HCT116 (cell line): ENCODE measurements at regions not wholly inside any gene's neighbourhood (a gene's known extent, or its start where the extent isn't known, plus 50 kb on each side); places are given as distances from the start of the nearest gene placed in this dataset.

Source experiments
- ATAC-seq: fragments of 200-7000 bp; cut with Tn5 transposase; 2 replicates; pipeline ENCODE4 v1.9.1; 2020; ENCODE audit warnings: mild to moderate bottlenecking, moderate library complexity
- BruUV-seq: library from RNA; stranded (reverse); fragments of 400-500 nt; replicated peaks from 2 replicates; lab custom pipeline; 2021; lab: Mats Ljungman, UMichigan
- CTCF ChIA-PET: fragments of 300-600 bp; sonication (Branson Sonifier 250); formaldehyde crosslinking; loops from one replicate; lab custom pipeline; 2021; ENCODE audit warnings: antibody characterized with exemption; lab: Charles Lee
- POLR2A ChIA-PET: fragments of 300-600, 350-600 bp; sonication (Branson Sonifier 250); formaldehyde crosslinking; loops from one replicate; lab custom pipeline; 2021; ENCODE audit warnings: antibody characterized with exemption; lab: Charles Lee
- RAD21 ChIA-PET, 2 experiments: fragments of 300-600 bp; sonication (Branson Sonifier 250); formaldehyde crosslinking; loops; one replicate each; lab custom pipeline; 2023; ENCODE audit warnings: low total read pairs in 2 of 2; ENCODE audit not compliant: uncharacterized antibody in 2 of 2, unreplicated experiment in 2 of 2, low non-redundant PET in 1 of 2; lab: Charles Lee
- DNase-seq: peaks from one replicate; pipeline ENCODE4 v3.0.0-alpha.2; 2010; ENCODE audit warnings: low read depth, low spot score
- H2AFZ ChIP-seq: fragments of 200-600 bp; shearing (Covaris generic), sonication (generic); 2 replicates; pipeline ENCODE4 v1.6.1; 2017; ENCODE audit warnings: low read depth, mixed run types, mixed read lengths, antibody characterized with exemption, low read length; ENCODE audit not compliant: poor library complexity, severe bottlenecking
- H3K27ac ChIP-seq: 2 replicates; pipeline ENCODE4 v1.5.1; 2012; ENCODE audit warnings: low read depth, low read length
- H3K27me3 ChIP-seq: fragments of 200-600 bp; sonication (generic); 2 replicates; pipeline ENCODE4 v1.6.1; 2016; ENCODE audit warnings: mixed run types, low read length, mixed read lengths; ENCODE audit not compliant: insufficient read depth
- H3K36me3 ChIP-seq, 2 experiments: fragments of 200-500 bp in 1 of 2; fragments of 200-600 bp in 1 of 2; sonication (Bioruptor generic) in 1 of 2; sonication (generic) in 1 of 2; 2 replicates each; pipeline versions ENCODE4 v1.5.1 to v1.6.1; 2014 to 2016; ENCODE audit warnings: low read length in 2 of 2, inconsistent platforms in 1 of 2, mixed read lengths in 1 of 2, mixed run types in 1 of 2; ENCODE audit not compliant: insufficient read depth in 2 of 2, control insufficient read depth in 1 of 2
- H3K4me1 ChIP-seq, 2 experiments: fragments of 200-600 bp in 1 of 2; sonication (generic) in 1 of 2; 2 replicates each; pipeline versions ENCODE4 v1.5.1 to v1.6.1; 2012 to 2017; ENCODE audit warnings: low read length in 2 of 2, inconsistent platforms in 1 of 2, mild to moderate bottlenecking in 1 of 2, mixed read lengths in 1 of 2, mixed run types in 1 of 2, moderate library complexity in 1 of 2; ENCODE audit not compliant: insufficient read depth in 2 of 2, control insufficient read depth in 1 of 2
- H3K4me2 ChIP-seq: fragments of 200-600 bp; sonication (generic); 2 replicates; pipeline ENCODE4 v1.6.1; 2017; ENCODE audit warnings: mixed run types, low read length, mixed read lengths
- H3K4me3 ChIP-seq, 2 experiments: fragments of 200-600 bp in 1 of 2; sonication (generic) in 1 of 2; replicated peaks in 1 of 2; 2 replicates each; pipeline ENCODE4 v1.5.1; 2011 to 2016; ENCODE audit warnings: low read length in 2 of 2, control low read depth in 1 of 2, low read depth in 1 of 2, mild to moderate bottlenecking in 1 of 2, mixed read lengths in 1 of 2, mixed run types in 1 of 2
- H3K79me2 ChIP-seq: fragments of 200-600 bp; sonication (generic); 2 replicates; pipeline ENCODE4 v1.6.1; 2017; ENCODE audit warnings: mild to moderate bottlenecking, mixed run types, low read length, moderate library complexity, mixed read lengths; ENCODE audit not compliant: insufficient read depth
- H3K9ac ChIP-seq: fragments of 200-600 bp; sonication (generic); 2 replicates; pipeline ENCODE4 v1.6.1; 2016; ENCODE audit warnings: low read length, mixed read lengths
- H3K9me2 ChIP-seq: fragments of 200-600 bp; sonication (generic), shearing (Covaris generic); 2 replicates; pipeline ENCODE4 v1.6.1; 2017; ENCODE audit warnings: mixed run types, mild to moderate bottlenecking, moderate library complexity; ENCODE audit not compliant: insufficient read depth
- H3K9me3 ChIP-seq, 2 experiments: fragments of 200-500 bp in 1 of 2; fragments of 200-600 bp in 1 of 2; sonication (Bioruptor generic) in 1 of 2; sonication (generic) in 1 of 2; 2 replicates each; pipeline ENCODE4 v1.6.1; 2014 to 2017; ENCODE audit warnings: low read length in 2 of 2, mixed read lengths in 2 of 2, inconsistent platforms in 1 of 2, low read depth in 1 of 2, mild to moderate bottlenecking in 1 of 2, mixed run types in 1 of 2, moderate library complexity in 1 of 2; ENCODE audit not compliant: control insufficient read depth in 1 of 2, insufficient read depth in 1 of 2
- H4K20me1 ChIP-seq: fragments of 200-600 bp; sonication (generic), shearing (Covaris generic); 2 replicates; pipeline ENCODE4 v1.6.1; 2017; ENCODE audit warnings: mixed run types, mild to moderate bottlenecking, moderate library complexity; ENCODE audit not compliant: insufficient read depth
- ATF3 ChIP-seq: IDR thresholded peaks from 2 replicates; pipeline ENCODE4 v1.6.1; 2012
- CEBPB ChIP-seq: IDR thresholded peaks from 2 replicates; pipeline ENCODE4 v1.6.1; 2012; ENCODE audit warnings: low read depth
- EZH2 ChIP-seq: fragments of 200-600 bp; sonication (generic); IDR thresholded peaks from 2 replicates; pipeline ENCODE4 v1.6.1; 2017; ENCODE audit warnings: antibody characterized with exemption, mixed run types
- EZH2phosphoT487 ChIP-seq: fragments of 200-600 bp; IDR thresholded peaks from 2 replicates; pipeline ENCODE4 v1.6.1; 2018; ENCODE audit warnings: antibody characterized with exemption, borderline replicate concordance
- FOSL1 ChIP-seq: IDR thresholded peaks from 2 replicates; pipeline ENCODE4 v1.6.1; 2012; ENCODE audit warnings: low read depth
- JUND ChIP-seq: IDR thresholded peaks from 2 replicates; pipeline ENCODE4 v1.6.1; 2012
- MAX ChIP-seq: IDR thresholded peaks from 2 replicates; pipeline ENCODE4 v1.6.1; 2012
- POLR2A ChIP-seq: IDR thresholded peaks from 2 replicates; pipeline ENCODE4 v1.7.0; 2011; ENCODE audit warnings: borderline replicate concordance; ENCODE audit not compliant: insufficient read depth, insufficient read length; ENCODE audit errors: extremely low read depth
- RAD21 ChIP-seq: IDR thresholded peaks from 2 replicates; pipeline ENCODE4 v1.6.1; 2012; ENCODE audit warnings: low read depth, mild to moderate bottlenecking
- REST ChIP-seq: IDR thresholded peaks from 2 replicates; pipeline ENCODE4 v1.6.1; 2012; ENCODE audit warnings: low read depth
- SP1 ChIP-seq: IDR thresholded peaks from 2 replicates; pipeline ENCODE4 v1.6.1; 2012; ENCODE audit warnings: low read depth
- SRF ChIP-seq: IDR thresholded peaks from 2 replicates; pipeline ENCODE4 v1.6.1; 2012; ENCODE audit warnings: low read depth
- ZFX ChIP-seq: fragments of 450-650 bp; IDR thresholded peaks from 2 replicates; pipeline ENCODE4 v1.6.1; 2017
- ZNF274 ChIP-seq: fragments of 200-500 bp; sonication (Bioruptor generic); IDR thresholded peaks from 2 replicates; pipeline ENCODE4 v1.6.1; 2014; ENCODE audit warnings: mild to moderate bottlenecking, low read depth, low read length, inconsistent platforms
- intact Hi-C: fragments of 100-400 bp; cut with micrococcal nuclease; formaldehyde crosslinking; loops from 2 replicates; pipeline ENCODE4 v1.10.0; 2022

GRCh38 chr10:130901311-130902165 lies 410.0 kb downstream of the TCERG1L start:
- ChIA-PET RAD21 (no interaction called here), CTCF (no interaction called here), POLR2A (no interaction called here)
- BruUV-seq = no TSS peak
- DNase-seq (no peak), ATAC-seq (no peak)
- TF ChIP-seq POLR2A (no peak), SP1 (no peak), RAD21 (no peak), ZFX (no peak)
- Histone ChIP-seq H3K79me2 (no peaks in the 10 kb centered on the region), H3K4me1 (no peaks in the 10 kb centered on the region), H3K36me3 (no peaks in the 10 kb centered on the region), H2AFZ (no peak overlapping the region), H3K27ac (no peak overlapping the region), H3K9me2 (no peaks in the 10 kb centered on the region), H3K27me3 (no peaks in the 10 kb centered on the region), H4K20me1 (no peaks in the 10 kb centered on the region), H3K4me2 (no peak overlapping the region), H3K9ac (no peak overlapping the region), H3K9me3 (no peaks in the 10 kb centered on the region), H3K4me3 (no peak overlapping the region)
- intact Hi-C loops = no loop called here

- intact Hi-C loops = no loop called here
- no TSS peak for BruUV-seq
Observed at GRCh38 chr10:130902471-130902870, 409.1 kb downstream of the TCERG1L start.

More at GRCh38 chr10:130902471-130902870, 409.1 kb downstream of the TCERG1L start:
- H3K79me2 ChIP-seq = no peaks in the 10 kb centered on the region
- no peak overlapping the region for H3K4me2 ChIP-seq
- RAD21 ChIA-PET = no interaction called here
- no peaks in the 10 kb centered on the region for H3K9me2 ChIP-seq
- no peak overlapping the region for H3K27ac ChIP-seq
- no peak overlapping the region for H2AFZ ChIP-seq
- no peaks in the 10 kb centered on the region for H4K20me1 ChIP-seq
- no peaks in the 10 kb centered on the region for H3K9me3 ChIP-seq
- H3K9ac ChIP-seq = no peak overlapping the region
- TF ChIP-seq ZFX = no peak
- no peak for TF ChIP-seq CEBPB
- no peak for TF ChIP-seq MAX
- TF ChIP-seq EZH2phosphoT487 = no peak
- no peak for TF ChIP-seq SP1
- no peak for TF ChIP-seq SRF
- no peak for TF ChIP-seq ATF3
- TF ChIP-seq REST = no peak
- no peak for TF ChIP-seq EZH2
- TF ChIP-seq FOSL1 = no peak
- TF ChIP-seq ZNF274 = no peak
- no peak for TF ChIP-seq RAD21
- TF ChIP-seq JUND = no peak
- DNase-seq = no peak
- no peak for ATAC-seq
- no peaks in the 10 kb centered on the region for H3K27me3 ChIP-seq
- POLR2A ChIA-PET = no interaction called here
- H3K36me3 ChIP-seq = no peaks in the 10 kb centered on the region
- H3K4me3 ChIP-seq = no peak overlapping the region
- no peaks in the 10 kb centered on the region for H3K4me1 ChIP-seq
- CTCF ChIA-PET = no interaction called here
